ENCODE measurements at regions not wholly inside any gene's neighbourhood (a gene's known extent, or its start where the extent isn't known, plus 50 kb on each side); places are given as distances from the start of the nearest gene placed in this dataset.

- TF ChIP-seq POLR2AphosphoS5 (IDR thresholded peaks at IDR 0.05; ENCODE audit: low read depth, low read length) = no peak
- no peak for TF ChIP-seq TCF7L2 (IDR thresholded peaks at IDR 0.05; ENCODE audit: low read depth, low read length)
- Histone ChIP-seq H3K9me3 (ENCODE audit: control insufficient read depth, insufficient read depth, low read depth, low read length) (no peaks in the 10 kb centered on the region), H3K4me1 (ENCODE audit: control insufficient read depth, insufficient read depth, low read length) (no peaks in the 10 kb centered on the region), H3K36me3 (ENCODE audit: control insufficient read depth, insufficient read depth, low read length) (no peaks in the 10 kb centered on the region), H3K27me3 (ENCODE audit: control insufficient read depth, insufficient read depth, low read length) (no peaks in the 10 kb centered on the region), H3K4me3 (ENCODE audit: low read depth in 2 of 2, low read length in 2 of 2) (no peak overlapping the region), H3K27ac (ENCODE audit: low read length) (no peak overlapping the region)
- ChIA-PET CTCF (no interaction called here), POLR2A (no interaction called here)
- DNase-seq (ENCODE audit: low read depth, low spot score) = no peak
- ATAC-seq = no peak
- intact Hi-C loops (cut with micrococcal nuclease; ENCODE audit: unreplicated experiment) (no loop called here), in situ Hi-C loops (cut with HindIII; ENCODE audit: low pct_unique_long_range_greater_than_20kb, low sequenced_read_pairs) (no loop called here)
- BruUV-seq (replicated peaks) = no TSS peak
These were observed 164.1 kb downstream of the ID4 start for GRCh38 chr6:20001286-20001685.

DNA sequence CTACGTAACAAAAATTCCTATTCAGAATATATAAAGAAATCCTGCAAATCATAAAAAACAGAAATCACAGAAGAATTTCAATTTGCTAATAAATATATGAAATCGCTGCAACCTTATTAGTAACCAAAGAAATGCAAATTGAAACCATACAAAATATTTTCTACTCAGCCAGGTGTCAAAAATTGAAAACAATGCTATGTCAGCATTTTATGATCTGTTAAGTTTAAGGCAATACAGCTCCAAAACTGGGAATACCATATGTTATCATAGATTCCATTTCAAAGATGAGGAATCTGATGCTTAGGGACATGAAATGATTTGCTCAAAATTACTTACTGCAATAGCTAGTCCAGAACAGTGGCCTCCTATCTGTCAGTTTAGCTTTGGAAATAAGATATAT lies 168.9 kb downstream of the ID4 start:
- H3K4me3 ChIP-seq (ENCODE audit: low read depth in 2 of 2, low read length in 2 of 2) = no peak overlapping the region
- ATAC-seq = no peak
- in situ Hi-C loops (cut with HindIII; ENCODE audit: low pct_unique_long_range_greater_than_20kb, low sequenced_read_pairs) = no loop called here
- BruUV-seq (replicated peaks) = no TSS peak
- ChIA-PET CTCF (no interaction called here), POLR2A (no interaction called here)
- H3K9me3 ChIP-seq (ENCODE audit: control insufficient read depth, insufficient read depth, low read depth, low read length) = no peaks in the 10 kb centered on the region
- no peaks in the 10 kb centered on the region for H3K4me1 ChIP-seq (ENCODE audit: control insufficient read depth, insufficient read depth, low read length)
- no peaks in the 10 kb centered on the region for H3K36me3 ChIP-seq (ENCODE audit: control insufficient read depth, insufficient read depth, low read length)
- H3K27me3 ChIP-seq (ENCODE audit: control insufficient read depth, insufficient read depth, low read length) = peaks cover 3% of the 10 kb centered on the region; the same call in 1 of the 2 replicates
- no peak for DNase-seq (ENCODE audit: low read depth, low spot score)
- intact Hi-C loops (cut with micrococcal nuclease; ENCODE audit: unreplicated experiment) = no loop called here
- TF ChIP-seq TCF7L2 (IDR thresholded peaks at IDR 0.05; ENCODE audit: low read depth, low read length) = no peak
- no peak for TF ChIP-seq SIN3A (IDR thresholded peaks at IDR 0.05; ENCODE audit: borderline replicate concordance, insufficient read depth, low read depth, low read length)
- TF ChIP-seq POLR2AphosphoS5 (IDR thresholded peaks at IDR 0.05; ENCODE audit: low read depth, low read length) = no peak
- TF ChIP-seq REST (IDR thresholded peaks at IDR 0.05; ENCODE audit: insufficient read depth in 1 of 2, low read depth in 2 of 2, low read length in 1 of 2) = no peak
- TF ChIP-seq, protein P1, sequence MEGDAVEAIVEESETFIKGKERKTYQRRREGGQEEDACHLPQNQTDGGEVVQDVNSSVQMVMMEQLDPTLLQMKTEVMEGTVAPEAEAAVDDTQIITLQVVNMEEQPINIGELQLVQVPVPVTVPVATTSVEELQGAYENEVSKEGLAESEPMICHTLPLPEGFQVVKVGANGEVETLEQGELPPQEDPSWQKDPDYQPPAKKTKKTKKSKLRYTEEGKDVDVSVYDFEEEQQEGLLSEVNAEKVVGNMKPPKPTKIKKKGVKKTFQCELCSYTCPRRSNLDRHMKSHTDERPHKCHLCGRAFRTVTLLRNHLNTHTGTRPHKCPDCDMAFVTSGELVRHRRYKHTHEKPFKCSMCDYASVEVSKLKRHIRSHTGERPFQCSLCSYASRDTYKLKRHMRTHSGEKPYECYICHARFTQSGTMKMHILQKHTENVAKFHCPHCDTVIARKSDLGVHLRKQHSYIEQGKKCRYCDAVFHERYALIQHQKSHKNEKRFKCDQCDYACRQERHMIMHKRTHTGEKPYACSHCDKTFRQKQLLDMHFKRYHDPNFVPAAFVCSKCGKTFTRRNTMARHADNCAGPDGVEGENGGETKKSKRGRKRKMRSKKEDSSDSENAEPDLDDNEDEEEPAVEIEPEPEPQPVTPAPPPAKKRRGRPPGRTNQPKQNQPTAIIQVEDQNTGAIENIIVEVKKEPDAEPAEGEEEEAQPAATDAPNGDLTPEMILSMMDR (IDR thresholded peaks at IDR 0.05) = no peak
- no peak overlapping the region for H3K27ac ChIP-seq (ENCODE audit: low read length)

DNA sequence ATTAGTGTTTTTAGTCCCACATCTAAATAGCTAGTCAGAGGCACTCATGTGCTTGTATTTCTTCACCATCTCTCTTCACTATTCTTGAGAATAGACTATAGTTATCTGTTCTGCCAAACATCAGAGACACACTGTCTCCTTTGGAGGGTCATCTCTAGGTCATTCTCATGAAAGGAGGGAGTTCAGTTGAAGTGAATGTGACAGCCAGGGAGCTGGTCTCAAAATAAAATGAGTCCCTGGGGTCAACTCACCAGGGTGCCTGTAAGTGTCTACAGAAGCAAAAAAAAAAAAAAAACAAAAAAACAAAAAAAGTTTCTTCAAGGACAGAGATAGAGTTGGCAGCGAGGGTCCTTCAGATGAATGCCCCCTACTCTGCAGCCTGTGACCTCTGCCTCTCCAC lies 171.0 kb downstream of the ID4 start:
- intact Hi-C loops (cut with micrococcal nuclease; ENCODE audit: unreplicated experiment) (no loop called here), in situ Hi-C loops (cut with HindIII; ENCODE audit: low pct_unique_long_range_greater_than_20kb, low sequenced_read_pairs) (no loop called here)
- Histone ChIP-seq H3K27ac (ENCODE audit: low read length) (no peak overlapping the region), H3K9me3 (ENCODE audit: control insufficient read depth, insufficient read depth, low read depth, low read length) (no peaks in the 10 kb centered on the region), H3K4me1 (ENCODE audit: control insufficient read depth, insufficient read depth, low read length) (no peaks in the 10 kb centered on the region), H3K27me3 (ENCODE audit: control insufficient read depth, insufficient read depth, low read length) (peaks cover 3% of the 10 kb centered on the region; the same call in 1 of the 2 replicates), H3K4me3 (ENCODE audit: low read depth in 2 of 2, low read length in 2 of 2) (no peak overlapping the region), H3K36me3 (ENCODE audit: control insufficient read depth, insufficient read depth, low read length) (no peaks in the 10 kb centered on the region)
- POLR2A ChIA-PET = no interaction called here
- DNase-seq (ENCODE audit: low read depth, low spot score) (no peak), ATAC-seq (no peak)
- TF ChIP-seq REST (IDR thresholded peaks at IDR 0.05; ENCODE audit: insufficient read depth in 1 of 2, low read depth in 2 of 2, low read length in 1 of 2) = no peak
- TF ChIP-seq TCF7L2 (IDR thresholded peaks at IDR 0.05; ENCODE audit: low read depth, low read length) = no peak
- TF ChIP-seq, protein P1 (IDR thresholded peaks at IDR 0.05) = no peak
- TF ChIP-seq POLR2AphosphoS5 (IDR thresholded peaks at IDR 0.05; ENCODE audit: low read depth, low read length) = no peak
- no peak for TF ChIP-seq SIN3A (IDR thresholded peaks at IDR 0.05; ENCODE audit: borderline replicate concordance, insufficient read depth, low read depth, low read length)
- CTCF ChIA-PET = no interaction called here
- no TSS peak for BruUV-seq (replicated peaks)

Data from Panc1 (cell line).